Thoracic aorta (tissue), 2 donors: ENCODE measurements at regions not wholly inside any gene's neighbourhood (a gene's known extent, or its start where the extent isn't known, plus 50 kb on each side); places are given as distances from the start of the nearest gene placed in this dataset.

Source experiments
- ATAC-seq: fragments of 150-250 bp; one replicate; pipeline ENCODE4 v1.8.0; 2017; ENCODE audit warnings: low read depth; ENCODE audit not compliant: insufficient number of reproducible peaks, low FRiP score
- DNase-seq: peaks from one replicate; pipeline ENCODE4 v3.0.0-alpha.2; 2020; ENCODE audit warnings: low spot score
- H3K27ac ChIP-seq, 2 donors: fragments of 200-600 bp; sonication (generic); 1 replicate in 1 of 2; 2 replicates in 1 of 2; pipeline ENCODE4 v1.5.1; 2016; ENCODE audit warnings: mild to moderate bottlenecking in 2 of 2, moderate library complexity in 2 of 2
- H3K27me3 ChIP-seq: fragments of 200-600 bp; sonication (generic); replicated peaks from 2 replicates; pipeline ENCODE4 v1.6.0; 2016; ENCODE audit warnings: mild to moderate bottlenecking; ENCODE audit not compliant: insufficient read depth
- H3K36me3 ChIP-seq: fragments of 200-600 bp; sonication (generic); one replicate; pipeline ENCODE4 v1.5.1; 2016
- H3K4me1 ChIP-seq, 2 donors: fragments of 200-600 bp; sonication (generic); 1 replicate in 1 of 2; 2 replicates in 1 of 2; pipeline versions ENCODE4 v1.5.1 to v1.6.0; 2016; ENCODE audit warnings: low read depth in 2 of 2, mild to moderate bottlenecking in 1 of 2; ENCODE audit not compliant: control insufficient read depth in 1 of 2
- H3K4me3 ChIP-seq: fragments of 200-600 bp; sonication (generic); 2 replicates; pipeline ENCODE4 v1.5.1; 2016; ENCODE audit warnings: mild to moderate bottlenecking
- H3K9me3 ChIP-seq: fragments of 200-600 bp; sonication (generic); 2 replicates; pipeline ENCODE4 v1.5.1; 2016
- TF ChIP-seq, protein P1 (sequence below): fragments of 200-600 bp; sonication (generic); IDR thresholded peaks from one replicate; pipeline ENCODE4 v1.5.1; 2019; ENCODE audit warnings: antibody characterized with exemption

DNA sequence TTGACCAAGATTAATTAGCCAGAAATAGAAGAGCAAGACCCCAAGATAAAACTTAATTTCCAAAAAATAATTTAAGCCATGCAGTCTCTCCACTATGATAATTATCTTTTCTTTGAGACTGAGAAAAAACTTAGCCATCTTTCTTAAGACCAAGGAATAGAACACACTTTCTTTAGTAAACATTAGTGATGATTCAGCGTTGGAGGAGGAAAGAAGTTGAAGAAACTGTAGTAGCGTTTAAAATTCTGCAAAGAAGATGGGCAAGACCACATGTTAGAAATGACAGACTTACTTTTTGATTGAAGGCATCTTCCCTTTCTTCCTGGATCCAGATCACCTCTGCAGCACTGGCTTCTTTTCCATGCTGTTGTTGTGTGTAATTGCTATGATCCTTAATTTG, 124.8 kb upstream of the RASSF8 start:
- TF ChIP-seq, protein P1, sequence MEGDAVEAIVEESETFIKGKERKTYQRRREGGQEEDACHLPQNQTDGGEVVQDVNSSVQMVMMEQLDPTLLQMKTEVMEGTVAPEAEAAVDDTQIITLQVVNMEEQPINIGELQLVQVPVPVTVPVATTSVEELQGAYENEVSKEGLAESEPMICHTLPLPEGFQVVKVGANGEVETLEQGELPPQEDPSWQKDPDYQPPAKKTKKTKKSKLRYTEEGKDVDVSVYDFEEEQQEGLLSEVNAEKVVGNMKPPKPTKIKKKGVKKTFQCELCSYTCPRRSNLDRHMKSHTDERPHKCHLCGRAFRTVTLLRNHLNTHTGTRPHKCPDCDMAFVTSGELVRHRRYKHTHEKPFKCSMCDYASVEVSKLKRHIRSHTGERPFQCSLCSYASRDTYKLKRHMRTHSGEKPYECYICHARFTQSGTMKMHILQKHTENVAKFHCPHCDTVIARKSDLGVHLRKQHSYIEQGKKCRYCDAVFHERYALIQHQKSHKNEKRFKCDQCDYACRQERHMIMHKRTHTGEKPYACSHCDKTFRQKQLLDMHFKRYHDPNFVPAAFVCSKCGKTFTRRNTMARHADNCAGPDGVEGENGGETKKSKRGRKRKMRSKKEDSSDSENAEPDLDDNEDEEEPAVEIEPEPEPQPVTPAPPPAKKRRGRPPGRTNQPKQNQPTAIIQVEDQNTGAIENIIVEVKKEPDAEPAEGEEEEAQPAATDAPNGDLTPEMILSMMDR: no peak
- Histone ChIP-seq H3K9me3 (no peaks in the 10 kb centered on the region), H3K27ac (no peak overlapping the region), H3K36me3 (no peaks in the 10 kb centered on the region), H3K27me3 (no peaks in the 10 kb centered on the region), H3K4me3 (no peak overlapping the region), H3K4me1 (peaks cover 6 to 14% of the 10 kb centered on the region in 2 donors)
- DNase-seq: no peak
- ATAC-seq: no peak

DNA sequence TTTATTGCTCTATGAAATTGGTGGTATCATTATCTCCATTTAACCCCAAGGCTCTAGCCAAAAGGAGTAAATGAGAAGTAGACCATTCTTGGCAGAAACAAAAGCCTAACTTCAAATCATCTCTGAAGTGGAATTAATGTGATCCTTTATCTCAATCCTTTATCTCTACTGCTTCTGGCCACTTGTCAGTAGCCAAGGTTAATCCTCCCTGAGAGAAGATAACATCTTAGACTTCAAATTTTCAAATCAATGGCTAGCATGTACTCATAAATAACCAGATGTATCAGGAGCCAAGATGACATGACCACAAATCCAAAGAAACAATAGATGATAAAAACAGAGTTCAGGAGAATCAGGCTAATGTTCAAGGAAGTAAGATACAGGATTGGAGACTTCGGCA, 123.1 kb upstream of the RASSF8 start:
- Histone ChIP-seq H3K36me3 (no peaks in the 10 kb centered on the region), H3K9me3 (no peaks in the 10 kb centered on the region), H3K4me3 (no peak overlapping the region), H3K4me1 (peaks cover 0 to 2% of the 10 kb centered on the region in 2 donors), H3K27ac (no peak overlapping the region), H3K27me3 (no peaks in the 10 kb centered on the region)
- TF ChIP-seq, protein P1: no peak
- no peak for ATAC-seq
- DNase-seq: no peak

DNA sequence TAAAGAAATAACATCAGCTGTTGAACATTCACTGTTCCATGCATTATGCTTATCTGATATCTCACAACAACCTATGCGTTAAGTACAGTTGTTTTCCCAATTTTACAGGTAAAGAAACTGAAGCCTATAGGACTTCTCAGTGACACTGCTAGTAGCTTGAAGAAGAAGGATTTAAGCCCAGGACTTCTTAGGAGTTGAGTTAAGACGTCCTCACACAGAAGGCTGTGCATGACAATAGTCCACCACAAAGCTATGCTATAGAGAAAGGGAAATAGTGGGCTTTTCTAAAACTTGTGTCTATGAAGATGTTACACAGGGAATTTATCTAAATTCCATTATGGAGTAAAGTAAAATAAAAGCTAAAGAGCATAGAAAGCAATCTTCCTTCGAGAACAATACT, 120.5 kb upstream of the RASSF8 start:
- Histone ChIP-seq H3K9me3 (no peaks in the 10 kb centered on the region), H3K27ac (no peak overlapping the region), H3K36me3 (no peaks in the 10 kb centered on the region), H3K4me1 (peaks cover 0 to 11% of the 10 kb centered on the region in 2 donors), H3K4me3 (no peak overlapping the region), H3K27me3 (no peaks in the 10 kb centered on the region)
- DNase-seq (no peak), ATAC-seq (no peak)
- TF ChIP-seq, protein P1: no peak

DNA sequence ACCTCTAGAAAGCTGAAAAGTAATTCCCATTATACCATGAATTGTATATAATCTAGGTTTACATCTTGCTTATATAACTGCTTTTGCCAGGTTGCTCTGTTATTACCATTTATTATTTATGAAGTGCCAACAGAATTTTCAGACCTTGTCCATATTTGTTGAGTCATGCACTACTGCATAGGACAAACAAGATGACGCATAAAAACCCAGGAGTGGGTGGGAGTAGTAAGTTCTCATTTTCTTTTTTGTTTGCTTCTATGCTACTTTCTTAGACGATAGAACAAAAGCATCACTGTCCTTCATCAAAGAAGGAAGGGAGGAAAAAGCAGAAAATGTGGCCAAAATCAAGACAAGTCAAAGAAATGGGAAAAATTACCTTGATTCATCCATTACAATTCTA, 119.0 kb upstream of the RASSF8 start:
- Histone ChIP-seq H3K27me3 (no peaks in the 10 kb centered on the region), H3K4me1 (peaks cover 0 to 11% of the 10 kb centered on the region in 2 donors), H3K27ac (no peak overlapping the region), H3K36me3 (no peaks in the 10 kb centered on the region), H3K9me3 (no peaks in the 10 kb centered on the region), H3K4me3 (no peak overlapping the region)
- TF ChIP-seq, protein P1: no peak
- no peak for ATAC-seq
- DNase-seq: no peak

DNA sequence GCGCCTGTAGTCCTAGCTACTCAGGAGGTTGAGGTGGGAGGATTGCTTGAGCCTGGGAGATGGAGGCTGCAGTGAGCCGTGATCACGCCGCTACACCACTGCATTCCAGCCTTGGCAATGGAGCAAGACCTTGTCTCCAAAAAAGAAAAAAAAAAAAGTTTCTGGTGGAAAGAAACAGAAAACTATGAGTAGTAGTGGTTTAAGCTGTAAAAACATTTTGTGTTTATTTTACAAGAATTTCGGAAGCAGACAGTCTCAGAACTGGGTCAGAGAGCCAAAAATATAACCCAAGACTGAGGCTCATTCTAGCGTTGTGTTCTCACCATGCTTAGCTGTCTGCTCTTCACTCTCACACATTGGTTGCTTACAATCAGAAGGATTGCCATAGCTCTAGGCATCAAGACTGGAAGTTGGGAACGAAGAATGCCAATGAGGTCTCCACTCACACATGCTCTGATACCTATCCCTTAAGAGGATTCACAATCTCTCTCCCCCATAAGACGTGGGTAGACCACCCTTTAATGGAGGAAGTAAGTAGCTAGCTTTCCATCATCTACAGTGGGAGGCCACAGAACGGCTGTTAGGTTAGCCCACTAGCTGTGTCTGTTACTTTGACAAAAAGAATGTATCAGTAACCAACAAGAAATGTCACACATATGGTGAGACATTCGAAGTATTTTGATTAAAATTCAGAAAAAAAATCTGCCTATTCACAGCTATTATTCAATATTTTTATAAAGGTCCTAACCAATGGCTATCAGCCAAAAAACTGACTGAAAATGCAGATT, 117.6 kb upstream of the RASSF8 start:
- Histone ChIP-seq H3K27ac (no peak overlapping the region), H3K27me3 (no peaks in the 10 kb centered on the region), H3K4me1 (peaks cover 0 to 11% of the 10 kb centered on the region in 2 donors), H3K36me3 (no peaks in the 10 kb centered on the region), H3K9me3 (no peaks in the 10 kb centered on the region), H3K4me3 (no peak overlapping the region)
- ATAC-seq (peak; percentile 87), DNase-seq (no peak)
- TF ChIP-seq, protein P1: no peak
